Endothelial cell of umbilical vein (primary cell): ENCODE measurements at regions not wholly inside any gene's neighbourhood (a gene's known extent, or its start where the extent isn't known, plus 50 kb on each side); places are given as distances from the start of the nearest gene placed in this dataset.

Experiments used
- BruUV-seq: library from RNA; stranded (reverse); fragments of 400-500 nt; replicated peaks from 2 replicates; lab custom pipeline; 2021; lab: Mats Ljungman, UMichigan
- CTCF ChIA-PET: fragments of 300-600, 350-600 bp; sonication (Branson Sonifier 250); formaldehyde crosslinking; loops from one replicate; lab custom pipeline; 2021; ENCODE audit warnings: antibody characterized with exemption, inconsistent platforms; lab: Charles Lee
- POLR2A ChIA-PET: fragments of 300-600, 350-600 bp; sonication (Branson Sonifier 250); formaldehyde crosslinking; loops from one replicate; lab custom pipeline; 2021; ENCODE audit warnings: antibody characterized with exemption, inconsistent platforms; lab: Charles Lee
- DNase-seq: peaks from one replicate; pipeline ENCODE4 v3.0.0-alpha.2; 2011; ENCODE audit warnings: low read depth, low spot score
- FAIRE-seq: peaks from 2 replicates; lab custom pipeline; 2011; peaks lifted over from hg19 to GRCh38; lab: Jason Lieb, UNC
- H2AFZ ChIP-seq: 2 replicates; pipeline ENCODE4 v1.6.0; 2012; ENCODE audit warnings: low read depth, low read length, control low read depth, inconsistent platforms
- H3K27ac ChIP-seq: 2 replicates; pipeline ENCODE4 v1.5.1; 2011; ENCODE audit warnings: low read depth, mild to moderate bottlenecking, control low read depth, low read length, moderate library complexity; ENCODE audit not compliant: insufficient read depth
- H3K27me3 ChIP-seq, 2 experiments: 2 replicates each; pipeline versions ENCODE4 v1.6.0 to v1.6.1; 2011; ENCODE audit warnings: low read length in 2 of 2, mixed read lengths in 1 of 2; ENCODE audit not compliant: control insufficient read depth in 2 of 2, insufficient read depth in 2 of 2
- H3K36me3 ChIP-seq, 2 experiments: 2 replicates in 1 of 2; 3 replicates in 1 of 2; pipeline ENCODE4 v1.5.1; 2011; ENCODE audit warnings: low read length in 2 of 2, mild to moderate bottlenecking in 1 of 2, moderate library complexity in 1 of 2; ENCODE audit not compliant: control insufficient read depth in 2 of 2, insufficient read depth in 2 of 2; ENCODE audit errors: extremely low read depth in 1 of 2
- H3K4me1 ChIP-seq: 3 replicates; pipeline ENCODE4 v1.5.1; 2011; ENCODE audit warnings: mild to moderate bottlenecking, low read length; ENCODE audit not compliant: control insufficient read depth, insufficient read depth; ENCODE audit errors: extremely low read depth
- H3K4me2 ChIP-seq: 2 replicates; pipeline ENCODE4 v1.6.1; 2011; ENCODE audit warnings: low read length, control low read depth, mixed read lengths; ENCODE audit not compliant: insufficient read depth
- H3K4me3 ChIP-seq, 3 experiments: fragments of 200-600 bp in 1 of 3; sonication (generic), shearing (Covaris generic) in 1 of 3; replicated peaks in 1 of 3; 2 replicates each; pipeline ENCODE4 v1.5.1; 2011 to 2016; ENCODE audit warnings: control low read depth in 3 of 3, low read length in 3 of 3, mild to moderate bottlenecking in 2 of 3, inconsistent platforms in 1 of 3, low read depth in 1 of 3, moderate library complexity in 1 of 3; ENCODE audit not compliant: insufficient read depth in 1 of 3
- H3K79me2 ChIP-seq: 2 replicates; pipeline ENCODE4 v1.6.0; 2012; ENCODE audit warnings: low read length, inconsistent platforms; ENCODE audit not compliant: control insufficient read depth, insufficient read depth
- H3K9ac ChIP-seq: replicated peaks from 2 replicates; pipeline ENCODE3; 2011; ENCODE audit warnings: low read length, control low read depth; ENCODE audit not compliant: insufficient read depth; ENCODE audit errors: extremely low read depth
- H3K9me1 ChIP-seq: replicated peaks from 3 replicates; pipeline ENCODE4 v1.6.0; 2011; ENCODE audit warnings: mild to moderate bottlenecking, low read length; ENCODE audit not compliant: control insufficient read depth, insufficient read depth; ENCODE audit errors: extremely low read depth
- H3K9me3 ChIP-seq: replicated peaks from 2 replicates; pipeline ENCODE4 v1.5.1; 2012; ENCODE audit warnings: low read length, inconsistent platforms; ENCODE audit not compliant: control insufficient read depth, insufficient read depth
- H4K20me1 ChIP-seq: replicated peaks from 2 replicates; pipeline ENCODE3; 2011; ENCODE audit warnings: mild to moderate bottlenecking, low read length; ENCODE audit not compliant: control insufficient read depth, insufficient read depth; ENCODE audit errors: extremely low read depth
- CTCF ChIP-seq, 2 donors: IDR thresholded peaks; 1 replicate in 1 of 2; 2 replicates in 1 of 2; pipeline ENCODE4 v1.5.1; 2011; ENCODE audit warnings: low read length in 2 of 2, mild to moderate bottlenecking in 2 of 2, moderate library complexity in 2 of 2, control low read depth in 1 of 2, inconsistent platforms in 1 of 2, low read depth in 1 of 2; ENCODE audit not compliant: insufficient read depth in 1 of 2; ENCODE audit errors: extremely low read depth in 1 of 2
- EZH2 ChIP-seq: IDR thresholded peaks from 2 replicates; pipeline ENCODE4 v1.6.1; 2012; ENCODE audit warnings: borderline replicate concordance, low read depth, mild to moderate bottlenecking, moderate library complexity, low read length, inconsistent platforms; ENCODE audit not compliant: severe bottlenecking
- FOS ChIP-seq: IDR thresholded peaks from 2 replicates; pipeline ENCODE4 v1.6.1; 2011; ENCODE audit warnings: mild to moderate bottlenecking, low read length, moderate library complexity, borderline replicate concordance; ENCODE audit not compliant: insufficient read depth
- GATA2 ChIP-seq: IDR thresholded peaks from 2 replicates; pipeline ENCODE4 v1.7.0; 2011; ENCODE audit warnings: low read depth, mild to moderate bottlenecking, moderate library complexity, mixed read lengths, low read length; ENCODE audit not compliant: insufficient read length, insufficient read depth
- JUN ChIP-seq: IDR thresholded peaks from 2 replicates; pipeline ENCODE4 v1.6.1; 2011; ENCODE audit warnings: borderline replicate concordance, low read depth; ENCODE audit not compliant: insufficient read length, insufficient read depth
- MAX ChIP-seq: IDR thresholded peaks from 2 replicates; pipeline ENCODE4 v1.6.1; 2011; ENCODE audit not compliant: insufficient read depth, insufficient read length
- MYC ChIP-seq: IDR thresholded peaks from one replicate; pipeline ENCODE4 v1.6.1; 2011; ENCODE audit warnings: mild to moderate bottlenecking, low read depth, low read length
- POLR2A ChIP-seq: IDR thresholded peaks from 2 replicates; pipeline ENCODE4 v1.6.1; 2012; ENCODE audit warnings: low read depth, mild to moderate bottlenecking, control low read depth, low read length
- POLR2AphosphoS5 ChIP-seq: IDR thresholded peaks from 2 replicates; pipeline ENCODE4 v1.6.1; 2012; ENCODE audit warnings: low read depth, mild to moderate bottlenecking, control low read depth, low read length, moderate library complexity; ENCODE audit not compliant: insufficient read depth
- dilution Hi-C: fragments of 300-500 bp; cut with MboI; formaldehyde crosslinking; loops from one replicate; pipeline ENCODE4 v1.15.0; 2019; ENCODE audit warnings: low sequenced_read_pairs; ENCODE audit not compliant: extremely low pct_ligation_motif_present
- intact Hi-C: fragments of 100-400 bp; cut with micrococcal nuclease; formaldehyde crosslinking; loops from one replicate; pipeline ENCODE4 v1.10.0; 2022

DNA sequence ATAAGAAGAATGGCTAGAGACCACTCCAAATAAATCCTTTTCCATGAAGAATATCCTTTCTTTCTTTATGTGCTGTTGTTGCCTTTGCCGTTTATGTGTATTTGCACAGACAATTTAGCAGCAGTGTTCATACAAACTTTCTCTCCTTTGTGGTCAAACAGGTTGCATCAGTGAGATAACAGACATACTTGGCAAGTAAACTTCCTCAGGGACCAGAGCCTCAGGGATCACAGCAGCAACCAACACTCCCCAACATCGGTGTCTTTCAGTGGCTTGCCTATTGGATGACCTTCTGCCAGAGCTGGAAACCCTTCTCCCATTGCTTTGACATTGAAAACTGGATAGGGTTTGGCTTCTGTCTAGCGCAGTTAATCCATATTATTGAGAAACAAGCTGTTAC, 252.2 kb downstream of the BTG1 start:
- Histone ChIP-seq H3K4me2 (no peak overlapping the region), H3K27ac (no peak overlapping the region), H3K79me2 (no peaks in the 10 kb centered on the region), H3K27me3 (no peaks in the 10 kb centered on the region), H3K36me3 (no peaks in the 10 kb centered on the region), H3K9me3 (no peaks in the 10 kb centered on the region), H3K4me3 (no peak overlapping the region), H2AFZ (no peak overlapping the region), H3K4me1 (peaks cover 3% of the 10 kb centered on the region), H3K9me1 (no peaks in the 10 kb centered on the region), H3K9ac (no peak overlapping the region), H4K20me1 (no peaks in the 10 kb centered on the region)
- intact Hi-C loops = no loop called here
- DNase-seq = no peak
- CTCF ChIA-PET = no interaction called here
- POLR2A ChIA-PET = no interaction called here
- no peak for FAIRE-seq
- TF ChIP-seq JUN = no peak
- TF ChIP-seq MAX = no peak
- TF ChIP-seq EZH2 = no peak
- TF ChIP-seq CTCF (IDR thresholded peaks at IDR 0.05; ENCODE audit: extremely low read depth in 1 of 2, insufficient read depth in 1 of 2, low read depth in 1 of 2, low read length in 2 of 2) = no peak
- TF ChIP-seq POLR2A = no peak
- TF ChIP-seq GATA2 = no peak
- TF ChIP-seq POLR2AphosphoS5 = no peak
- no peak for TF ChIP-seq MYC
- no peak for TF ChIP-seq FOS
- no TSS peak for BruUV-seq
- dilution Hi-C loops = no loop called here
